GM21423 (cell line): ENCODE measurements at regions not wholly inside any gene's neighbourhood (a gene's known extent, or its start where the extent isn't known, plus 50 kb on each side); places are given as distances from the start of the nearest gene placed in this dataset.

Source experiments
- ATAC-seq: cut with Tn5 transposase; IDR thresholded peaks from one replicate; pipeline ENCODE4 v1.9.1; 2021; ENCODE audit warnings: mild to moderate bottlenecking, moderate library complexity; ENCODE audit not compliant: unreplicated experiment

GRCh38 chr11:80417681-80418080 lies 976.9 kb upstream of the TENM4 start:
- no peak for ATAC-seq

- ATAC-seq, result no peak
Measured at GRCh38 chr11:80415580-80415979, 974.8 kb upstream of the TENM4 start.

GRCh38 chr11:80414181-80415165 lies 973.6 kb upstream of the TENM4 start:
- ATAC-seq, result no peak

DNA sequence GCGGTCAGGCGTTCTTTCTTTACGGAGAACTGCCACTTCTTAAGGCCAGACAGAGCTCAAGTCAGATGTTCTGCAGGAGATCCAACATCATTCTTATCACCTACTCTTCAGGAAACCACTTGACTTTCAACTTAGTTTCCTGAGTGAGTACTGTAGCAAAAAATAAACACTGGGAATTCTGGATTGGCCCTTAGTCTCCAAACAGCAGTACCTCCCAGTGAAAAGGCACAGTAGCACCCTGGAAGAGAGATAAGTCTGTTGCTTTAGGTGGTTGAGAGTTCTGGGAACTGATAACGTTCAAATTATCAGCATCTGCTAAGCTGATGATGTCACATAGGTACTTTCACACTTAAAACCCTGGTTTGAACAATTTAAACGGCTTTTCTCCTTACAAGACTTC lies 971.8 kb upstream of the TENM4 start:
- ATAC-seq, result no peak

DNA sequence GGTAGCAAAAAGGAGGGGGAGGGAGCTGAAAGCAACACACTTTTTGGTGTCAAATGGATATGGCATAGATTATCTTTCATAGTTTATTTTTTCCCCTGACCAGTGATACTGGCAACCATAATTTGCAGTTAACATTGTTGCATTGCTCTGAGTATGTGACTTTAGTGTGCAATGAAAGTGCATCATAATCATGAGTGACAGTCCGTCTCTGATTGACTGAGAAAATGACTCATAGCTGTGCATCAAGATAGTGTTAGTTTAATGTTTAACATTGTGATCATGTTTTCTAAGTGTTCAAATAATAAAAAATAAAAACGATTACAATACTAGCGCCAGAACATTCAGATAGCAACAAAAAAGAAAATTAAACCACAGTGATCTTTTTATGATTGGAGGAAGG lies 952.4 kb upstream of the TENM4 start:
- no peak for ATAC-seq

GRCh38 chr11:80390505-80390904 lies 949.7 kb upstream of the TENM4 start:
- no peak for ATAC-seq

GRCh38 chr11:80388536-80388935 lies 947.7 kb upstream of the TENM4 start:
- no peak for ATAC-seq

- no peak for ATAC-seq
Measured at GRCh38 chr11:80388130-80388529, 947.3 kb upstream of the TENM4 start.

GRCh38 chr11:80383655-80384054 lies 942.8 kb upstream of the TENM4 start:
- no peak for ATAC-seq

- no peak for ATAC-seq
Measured at GRCh38 chr11:80379620-80380278, 938.9 kb upstream of the TENM4 start.

DNA sequence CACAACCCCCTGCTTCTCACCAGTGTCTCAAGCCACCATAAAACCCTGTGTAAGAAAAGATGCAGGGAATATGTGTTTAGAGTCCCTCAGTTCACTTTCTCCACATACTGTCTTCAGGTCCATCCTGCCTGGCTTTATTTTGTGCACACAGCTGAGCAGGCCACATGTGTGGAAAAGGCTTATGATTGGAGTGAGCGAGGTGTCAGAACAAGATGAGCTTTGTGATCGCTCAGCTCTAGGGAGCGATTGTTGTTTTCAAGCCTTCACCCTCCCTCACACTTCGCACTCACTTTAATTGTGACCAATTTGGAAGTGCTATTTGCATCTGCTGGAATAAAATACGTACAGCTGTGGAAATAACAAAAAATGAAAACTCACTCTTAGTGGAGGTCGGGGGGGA lies 931.1 kb upstream of the TENM4 start:
- no peak for ATAC-seq

GRCh38 chr11:80365980-80366379 lies 925.1 kb upstream of the TENM4 start:
- ATAC-seq, result no peak

DNA sequence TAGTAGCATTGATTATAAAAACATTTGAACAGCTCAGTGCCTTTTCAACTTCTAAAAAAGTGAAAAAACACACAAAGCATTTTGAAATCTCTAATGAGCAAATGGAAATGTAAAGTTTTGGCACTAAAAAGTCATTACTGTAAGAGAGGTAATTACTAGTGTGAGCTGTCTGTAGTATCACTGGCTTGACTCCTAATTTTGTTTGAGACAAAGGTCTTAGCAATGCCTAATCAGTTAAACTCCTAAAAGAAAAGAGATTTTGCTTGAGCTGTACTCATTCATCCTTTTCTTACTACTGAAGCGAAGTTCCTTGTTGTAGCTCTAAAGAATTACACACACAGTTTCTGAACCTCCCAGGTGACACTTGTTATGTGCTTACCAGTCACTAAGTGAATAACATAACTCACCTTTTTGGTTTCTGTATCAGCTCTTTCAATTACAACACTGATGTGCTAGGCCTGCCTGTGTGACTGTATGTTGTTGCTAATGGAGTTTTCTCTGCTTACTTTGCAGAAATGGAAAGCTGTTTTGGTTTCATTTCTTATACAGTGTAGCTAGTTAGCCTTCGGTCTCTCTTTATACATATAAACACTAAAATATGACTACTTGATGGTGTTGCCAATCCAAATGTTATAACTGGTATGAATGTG lies 924.4 kb upstream of the TENM4 start:
- ATAC-seq, result no peak

DNA sequence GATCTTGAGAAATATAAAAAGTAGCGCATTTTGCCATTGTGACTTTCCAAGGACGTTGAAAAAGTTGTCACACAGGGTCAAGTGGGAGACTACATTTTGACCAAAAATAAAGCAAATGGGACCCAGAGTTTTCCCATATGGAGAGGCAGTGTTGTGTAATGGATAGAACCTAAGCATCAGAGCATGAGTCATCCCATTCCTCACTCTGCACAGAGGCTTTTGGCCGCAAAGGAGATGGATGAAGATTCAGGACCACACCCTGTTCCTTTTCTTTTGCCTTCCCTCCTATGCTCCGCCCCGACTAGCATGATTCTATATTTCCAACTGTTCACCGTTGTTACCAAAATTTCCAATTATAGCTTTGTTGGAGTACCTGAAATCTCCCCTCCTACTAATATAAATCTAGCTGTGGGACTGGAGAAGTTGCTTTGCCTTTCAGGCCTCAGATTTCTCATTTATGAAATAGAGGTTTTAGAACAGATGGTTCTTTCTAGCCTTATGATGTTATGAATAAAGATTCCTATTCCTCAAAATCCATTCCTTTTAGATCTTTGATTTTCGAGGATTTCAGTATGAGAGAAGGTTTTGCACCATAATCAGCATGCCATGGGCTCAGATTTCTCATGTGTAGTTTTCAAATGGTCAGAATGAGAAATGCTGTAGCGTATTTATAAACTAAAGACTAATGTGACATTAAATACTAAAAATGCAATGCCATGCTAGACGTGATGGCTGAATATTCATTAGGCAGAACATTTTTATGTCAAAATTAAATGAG lies 921.9 kb upstream of the TENM4 start:
- ATAC-seq, result no peak

GRCh38 chr11:80355251-80355650 lies 914.4 kb upstream of the TENM4 start:
- ATAC-seq, result no peak

GRCh38 chr11:80350541-80350940 lies 909.7 kb upstream of the TENM4 start:
- ATAC-seq, result no peak

DNA sequence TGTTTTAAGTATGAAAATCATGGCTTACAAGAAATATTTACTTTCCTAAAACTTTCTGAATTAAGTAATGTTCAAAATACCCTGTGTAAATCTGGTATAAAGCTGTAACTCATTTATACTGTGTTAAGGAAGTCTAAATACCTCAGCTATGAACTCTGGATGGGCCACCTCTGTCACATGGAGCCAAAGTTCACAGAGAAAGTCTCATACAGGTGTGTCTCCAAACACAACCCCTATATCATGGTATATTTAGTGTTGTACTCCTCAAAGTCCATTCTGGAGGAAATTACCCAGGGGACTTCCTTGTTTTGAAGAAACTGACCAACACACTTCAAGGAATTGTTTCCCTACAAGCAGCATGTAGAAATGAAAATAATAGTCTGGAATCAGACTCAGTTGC lies 909.2 kb upstream of the TENM4 start:
- no peak for ATAC-seq

- no peak for ATAC-seq
Measured at GRCh38 chr11:80346353-80347059, 905.7 kb upstream of the TENM4 start.

- no peak for ATAC-seq
Measured at GRCh38 chr11:80343436-80343835, 902.6 kb upstream of the TENM4 start.

- no peak for ATAC-seq
Measured at GRCh38 chr11:80338231-80338630, 897.4 kb upstream of the TENM4 start.
